Peyer's patch (tissue), 4 donors: ENCODE measurements at regions not wholly inside any gene's neighbourhood (a gene's known extent, or its start where the extent isn't known, plus 50 kb on each side); places are given as distances from the start of the nearest gene placed in this dataset.

Source experiments
- DNase-seq, 3 donors: peaks; one replicate each; pipeline ENCODE4 v3.0.0-alpha.2; 2017 to 2019
- H3K27ac ChIP-seq, 4 donors: fragments of 200-600 bp; sonication (generic); one replicate each; pipeline ENCODE4 v1.5.1; 2016 to 2019
- H3K27me3 ChIP-seq, 2 donors: fragments of 200-600 bp; sonication (generic); one replicate each; pipeline ENCODE4 v1.5.1; 2019
- H3K36me3 ChIP-seq, 3 donors: fragments of 200-600 bp; sonication (generic); one replicate each; pipeline ENCODE4 v1.5.1; 2016 to 2019
- H3K4me1 ChIP-seq, 4 donors: fragments of 200-600 bp; sonication (generic); one replicate each; pipeline ENCODE4 v1.5.1; 2016 to 2019
- H3K4me3 ChIP-seq, 4 donors: fragments of 200-600 bp; sonication (generic); 1 replicate in 3 of 4; 2 replicates in 1 of 4; pipeline ENCODE4 v1.5.1; 2016 to 2019; ENCODE audit warnings: mild to moderate bottlenecking in 1 of 4
- H3K9me3 ChIP-seq, 4 donors: fragments of 200-600 bp; sonication (generic); one replicate each; pipeline ENCODE4 v1.5.1; 2016 to 2019; ENCODE audit warnings: mild to moderate bottlenecking in 1 of 4
- POLR2A ChIP-seq, 2 donors: fragments of 450-650 bp; IDR thresholded peaks; one replicate each; pipeline ENCODE4 v1.5.1; 2017; ENCODE audit warnings: antibody characterized with exemption in 2 of 2, mild to moderate bottlenecking in 2 of 2, moderate library complexity in 2 of 2
- TF ChIP-seq, protein P1 (sequence below), 6 experiments: fragments of 450-650 bp in 4 of 6; fragments of 200-600 bp in 2 of 6; sonication (generic) in 1 of 6; IDR thresholded peaks; one replicate each; pipeline ENCODE4 v1.5.1; 2017 to 2019; ENCODE audit warnings: antibody characterized with exemption in 6 of 6, mild to moderate bottlenecking in 3 of 6, moderate library complexity in 1 of 6

DNA sequence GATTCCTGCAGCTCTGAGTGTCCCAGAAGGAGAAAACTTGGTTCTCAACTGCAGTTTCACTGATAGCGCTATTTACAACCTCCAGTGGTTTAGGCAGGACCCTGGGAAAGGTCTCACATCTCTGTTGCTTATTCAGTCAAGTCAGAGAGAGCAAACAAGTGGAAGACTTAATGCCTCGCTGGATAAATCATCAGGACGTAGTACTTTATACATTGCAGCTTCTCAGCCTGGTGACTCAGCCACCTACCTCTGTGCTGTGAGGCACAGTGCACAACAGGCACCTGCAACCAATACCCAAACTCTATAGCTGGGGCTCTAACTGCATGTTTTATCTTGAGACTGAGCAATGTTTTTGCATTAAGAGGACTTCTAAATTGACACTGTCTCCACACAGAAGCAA is 379.2 kb upstream of the OR4E1 start:
- peak overlapping the region in 1 of 4 donors; percentile 3 for H3K27ac ChIP-seq
- TF ChIP-seq POLR2A (IDR thresholded peaks at IDR 0.05): no peak
- TF ChIP-seq, protein P1, sequence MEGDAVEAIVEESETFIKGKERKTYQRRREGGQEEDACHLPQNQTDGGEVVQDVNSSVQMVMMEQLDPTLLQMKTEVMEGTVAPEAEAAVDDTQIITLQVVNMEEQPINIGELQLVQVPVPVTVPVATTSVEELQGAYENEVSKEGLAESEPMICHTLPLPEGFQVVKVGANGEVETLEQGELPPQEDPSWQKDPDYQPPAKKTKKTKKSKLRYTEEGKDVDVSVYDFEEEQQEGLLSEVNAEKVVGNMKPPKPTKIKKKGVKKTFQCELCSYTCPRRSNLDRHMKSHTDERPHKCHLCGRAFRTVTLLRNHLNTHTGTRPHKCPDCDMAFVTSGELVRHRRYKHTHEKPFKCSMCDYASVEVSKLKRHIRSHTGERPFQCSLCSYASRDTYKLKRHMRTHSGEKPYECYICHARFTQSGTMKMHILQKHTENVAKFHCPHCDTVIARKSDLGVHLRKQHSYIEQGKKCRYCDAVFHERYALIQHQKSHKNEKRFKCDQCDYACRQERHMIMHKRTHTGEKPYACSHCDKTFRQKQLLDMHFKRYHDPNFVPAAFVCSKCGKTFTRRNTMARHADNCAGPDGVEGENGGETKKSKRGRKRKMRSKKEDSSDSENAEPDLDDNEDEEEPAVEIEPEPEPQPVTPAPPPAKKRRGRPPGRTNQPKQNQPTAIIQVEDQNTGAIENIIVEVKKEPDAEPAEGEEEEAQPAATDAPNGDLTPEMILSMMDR (IDR thresholded peaks at IDR 0.05): no peak
- H3K4me1 ChIP-seq: no peaks in the 10 kb centered on the region
- no peaks in the 10 kb centered on the region for H3K36me3 ChIP-seq
- no peaks in the 10 kb centered on the region for H3K9me3 ChIP-seq
- H3K4me3 ChIP-seq: no peak overlapping the region
- DNase-seq: no peak
- H3K27me3 ChIP-seq: no peaks in the 10 kb centered on the region

DNA sequence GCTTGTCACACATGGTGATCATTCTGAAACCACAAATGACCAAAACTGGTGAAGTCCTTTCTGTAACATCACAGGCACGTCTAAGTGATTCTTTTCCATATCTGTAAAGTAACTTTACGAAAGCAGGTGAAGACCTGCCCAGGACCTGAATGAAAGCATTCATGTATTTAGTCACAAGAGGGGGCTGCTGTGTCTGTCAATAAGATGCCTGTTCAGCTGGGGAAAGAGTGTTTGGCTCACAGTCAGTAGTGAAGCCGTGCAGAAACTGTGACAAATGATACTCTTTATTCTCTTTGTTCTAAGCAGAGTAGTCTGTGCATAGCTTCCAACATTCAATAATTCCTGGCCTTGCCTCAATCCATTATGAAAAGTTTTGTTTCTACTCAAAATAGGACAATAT is 373.5 kb upstream of the OR4E1 start:
- Histone ChIP-seq H3K9me3 (no peaks in the 10 kb centered on the region), H3K27me3 (no peaks in the 10 kb centered on the region), H3K4me1 (no peaks in the 10 kb centered on the region), H3K27ac (no peak overlapping the region), H3K4me3 (no peak overlapping the region), H3K36me3 (no peaks in the 10 kb centered on the region)
- DNase-seq: no peak
- TF ChIP-seq, protein P1 (IDR thresholded peaks at IDR 0.05): peak in 4 of 6 experiments; percentile 10 to 25 (median 18)
- TF ChIP-seq POLR2A (IDR thresholded peaks at IDR 0.05): no peak

- no peak overlapping the region for H3K4me3 ChIP-seq
- no peaks in the 10 kb centered on the region for H3K36me3 ChIP-seq
- no peaks in the 10 kb centered on the region for H3K4me1 ChIP-seq
- no peak for DNase-seq
- no peak overlapping the region for H3K27ac ChIP-seq
- no peaks in the 10 kb centered on the region for H3K9me3 ChIP-seq
- no peak for TF ChIP-seq POLR2A (IDR thresholded peaks at IDR 0.05)
- TF ChIP-seq, protein P1 (IDR thresholded peaks at IDR 0.05): no peak
- no peaks in the 10 kb centered on the region for H3K27me3 ChIP-seq
Measured at GRCh38 chr14:22046063-22046462, 372.4 kb upstream of the OR4E1 start.

GRCh38 chr14:22044193-22044592 is 370.6 kb upstream of the OR4E1 start:
- Histone ChIP-seq H3K9me3 (no peaks in the 10 kb centered on the region), H3K27ac (no peak overlapping the region), H3K27me3 (no peaks in the 10 kb centered on the region), H3K36me3 (no peaks in the 10 kb centered on the region), H3K4me3 (no peak overlapping the region), H3K4me1 (no peaks in the 10 kb centered on the region)
- TF ChIP-seq, protein P1 (IDR thresholded peaks at IDR 0.05): no peak
- TF ChIP-seq POLR2A (IDR thresholded peaks at IDR 0.05): no peak
- no peak for DNase-seq

GRCh38 chr14:22040781-22041125 is 367.1 kb upstream of the OR4E1 start:
- Histone ChIP-seq H3K4me1 (no peaks in the 10 kb centered on the region), H3K36me3 (no peaks in the 10 kb centered on the region), H3K27me3 (no peaks in the 10 kb centered on the region), H3K27ac (no peak overlapping the region), H3K9me3 (no peaks in the 10 kb centered on the region), H3K4me3 (no peak overlapping the region)
- TF ChIP-seq, protein P1 (IDR thresholded peaks at IDR 0.05): no peak
- TF ChIP-seq POLR2A (IDR thresholded peaks at IDR 0.05): no peak
- no peak for DNase-seq
